ENCODE measurements at regions not wholly inside any gene's neighbourhood (a gene's known extent, or its start where the extent isn't known, plus 50 kb on each side); places are given as distances from the start of the nearest gene placed in this dataset.

- no peak overlapping the region for H3K27ac ChIP-seq
- TF ChIP-seq, protein P1, sequence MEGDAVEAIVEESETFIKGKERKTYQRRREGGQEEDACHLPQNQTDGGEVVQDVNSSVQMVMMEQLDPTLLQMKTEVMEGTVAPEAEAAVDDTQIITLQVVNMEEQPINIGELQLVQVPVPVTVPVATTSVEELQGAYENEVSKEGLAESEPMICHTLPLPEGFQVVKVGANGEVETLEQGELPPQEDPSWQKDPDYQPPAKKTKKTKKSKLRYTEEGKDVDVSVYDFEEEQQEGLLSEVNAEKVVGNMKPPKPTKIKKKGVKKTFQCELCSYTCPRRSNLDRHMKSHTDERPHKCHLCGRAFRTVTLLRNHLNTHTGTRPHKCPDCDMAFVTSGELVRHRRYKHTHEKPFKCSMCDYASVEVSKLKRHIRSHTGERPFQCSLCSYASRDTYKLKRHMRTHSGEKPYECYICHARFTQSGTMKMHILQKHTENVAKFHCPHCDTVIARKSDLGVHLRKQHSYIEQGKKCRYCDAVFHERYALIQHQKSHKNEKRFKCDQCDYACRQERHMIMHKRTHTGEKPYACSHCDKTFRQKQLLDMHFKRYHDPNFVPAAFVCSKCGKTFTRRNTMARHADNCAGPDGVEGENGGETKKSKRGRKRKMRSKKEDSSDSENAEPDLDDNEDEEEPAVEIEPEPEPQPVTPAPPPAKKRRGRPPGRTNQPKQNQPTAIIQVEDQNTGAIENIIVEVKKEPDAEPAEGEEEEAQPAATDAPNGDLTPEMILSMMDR (IDR thresholded peaks at IDR 0.05), result no peak
- TF ChIP-seq POLR2A (IDR thresholded peaks at IDR 0.05), result no peak
- no peaks in the 10 kb centered on the region for H3K4me1 ChIP-seq (replicated peaks in 1 of 2)
- no peaks in the 10 kb centered on the region for H3K36me3 ChIP-seq (replicated peaks in 1 of 2)
- H3K4me3 ChIP-seq, result no peak overlapping the region
- 64 to 89% (median 84%) methylated on average over 3 of the region's 3 CpGs for WGBS, 4 donors
- no peaks in the 10 kb centered on the region for H3K9me3 ChIP-seq (replicated peaks in 1 of 3)
- no peak for DNase-seq
- intact Hi-C loops (cut with DNase I), result no loop called here
- no peaks in the 10 kb centered on the region for H3K27me3 ChIP-seq
These were observed 542.8 kb downstream of the GALC start for GRCh38 chr14:87450193-87450592.

- no peaks in the 10 kb centered on the region for H3K9me3 ChIP-seq (replicated peaks in 1 of 3)
- H3K36me3 ChIP-seq (replicated peaks in 1 of 2), result no peaks in the 10 kb centered on the region
- no peak overlapping the region for H3K4me3 ChIP-seq
- no peak for TF ChIP-seq POLR2A (IDR thresholded peaks at IDR 0.05)
- TF ChIP-seq, protein P1 (IDR thresholded peaks at IDR 0.05), result no peak
- H3K4me1 ChIP-seq (replicated peaks in 1 of 2), result no peaks in the 10 kb centered on the region
- intact Hi-C loops (cut with DNase I), result no loop called here
- no peak overlapping the region for H3K27ac ChIP-seq
- H3K27me3 ChIP-seq, result no peaks in the 10 kb centered on the region
- DNase-seq, result no peak
These were observed 544.0 kb downstream of the GALC start for GRCh38 chr14:87449016-87449415.

GRCh38 chr14:87443787-87444186 lies 549.2 kb downstream of the GALC start:
- H3K27me3 ChIP-seq, result no peaks in the 10 kb centered on the region
- no peaks in the 10 kb centered on the region for H3K36me3 ChIP-seq (replicated peaks in 1 of 2)
- intact Hi-C loops (cut with DNase I), result no loop called here
- H3K27ac ChIP-seq, result no peak overlapping the region
- H3K4me3 ChIP-seq, result no peak overlapping the region
- no peaks in the 10 kb centered on the region for H3K4me1 ChIP-seq (replicated peaks in 1 of 2)
- no peak for TF ChIP-seq POLR2A (IDR thresholded peaks at IDR 0.05)
- TF ChIP-seq, protein P1 (IDR thresholded peaks at IDR 0.05), result no peak
- H3K9me3 ChIP-seq (replicated peaks in 1 of 3), result no peaks in the 10 kb centered on the region
- no peak for DNase-seq

GRCh38 chr14:87443039-87443438 lies 549.9 kb downstream of the GALC start:
- no peak overlapping the region for H3K4me3 ChIP-seq
- no peaks in the 10 kb centered on the region for H3K36me3 ChIP-seq (replicated peaks in 1 of 2)
- no peaks in the 10 kb centered on the region for H3K9me3 ChIP-seq (replicated peaks in 1 of 3)
- H3K27me3 ChIP-seq, result no peaks in the 10 kb centered on the region
- TF ChIP-seq, protein P1 (IDR thresholded peaks at IDR 0.05), result no peak
- TF ChIP-seq POLR2A (IDR thresholded peaks at IDR 0.05), result no peak
- intact Hi-C loops (cut with DNase I), result no loop called here
- DNase-seq, result no peak
- H3K27ac ChIP-seq, result no peak overlapping the region
- no peaks in the 10 kb centered on the region for H3K4me1 ChIP-seq (replicated peaks in 1 of 2)
- WGBS, 4 donors, result 81 to 97% (median 91%) methylated on average over 1 of the region's 1 CpG

Data from adrenal gland (tissue), 9 donors.